GM13976 (cell line): ENCODE measurements at regions not wholly inside any gene's neighbourhood (a gene's known extent, or its start where the extent isn't known, plus 50 kb on each side); places are given as distances from the start of the nearest gene placed in this dataset.

Experiments used
- DNase-seq: peaks from one replicate; pipeline ENCODE4 v3.0.0; 2012; ENCODE audit warnings: low spot score
- in situ Hi-C: fragments of 300-500 bp; cut with MboI; formaldehyde crosslinking; loops from one replicate; pipeline ENCODE4 v1.12.0; 2022; ENCODE audit warnings: low sequenced_read_pairs, mixed read lengths, inconsistent platforms; ENCODE audit not compliant: unreplicated experiment
- TF ChIP-seq, protein P1 (sequence below): IDR thresholded peaks from 2 replicates; pipeline ENCODE4 v1.5.1; 2012; ENCODE audit warnings: borderline replicate concordance, mild to moderate bottlenecking; ENCODE audit not compliant: insufficient read depth; ENCODE audit errors: extremely low read depth, missing control alignments, control extremely low read depth

GRCh38 chr13:97798171-97798821 lies 155.2 kb upstream of the IPO5 start:
- in situ Hi-C loops = no loop called here
- DNase-seq = no peak
- TF ChIP-seq, protein P1, sequence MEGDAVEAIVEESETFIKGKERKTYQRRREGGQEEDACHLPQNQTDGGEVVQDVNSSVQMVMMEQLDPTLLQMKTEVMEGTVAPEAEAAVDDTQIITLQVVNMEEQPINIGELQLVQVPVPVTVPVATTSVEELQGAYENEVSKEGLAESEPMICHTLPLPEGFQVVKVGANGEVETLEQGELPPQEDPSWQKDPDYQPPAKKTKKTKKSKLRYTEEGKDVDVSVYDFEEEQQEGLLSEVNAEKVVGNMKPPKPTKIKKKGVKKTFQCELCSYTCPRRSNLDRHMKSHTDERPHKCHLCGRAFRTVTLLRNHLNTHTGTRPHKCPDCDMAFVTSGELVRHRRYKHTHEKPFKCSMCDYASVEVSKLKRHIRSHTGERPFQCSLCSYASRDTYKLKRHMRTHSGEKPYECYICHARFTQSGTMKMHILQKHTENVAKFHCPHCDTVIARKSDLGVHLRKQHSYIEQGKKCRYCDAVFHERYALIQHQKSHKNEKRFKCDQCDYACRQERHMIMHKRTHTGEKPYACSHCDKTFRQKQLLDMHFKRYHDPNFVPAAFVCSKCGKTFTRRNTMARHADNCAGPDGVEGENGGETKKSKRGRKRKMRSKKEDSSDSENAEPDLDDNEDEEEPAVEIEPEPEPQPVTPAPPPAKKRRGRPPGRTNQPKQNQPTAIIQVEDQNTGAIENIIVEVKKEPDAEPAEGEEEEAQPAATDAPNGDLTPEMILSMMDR = no peak

- no peak for DNase-seq
- TF ChIP-seq, protein P1 = no peak
- in situ Hi-C loops = no loop called here
Observed at GRCh38 chr13:97798836-97799235, 154.6 kb upstream of the IPO5 start.

- TF ChIP-seq, protein P1 = no peak
- in situ Hi-C loops = no loop called here
- DNase-seq = no peak
Observed at GRCh38 chr13:97802213-97802612, 151.3 kb upstream of the IPO5 start.

GRCh38 chr13:97809576-97809975 lies 143.9 kb upstream of the IPO5 start:
- in situ Hi-C loops = no loop called here

DNA sequence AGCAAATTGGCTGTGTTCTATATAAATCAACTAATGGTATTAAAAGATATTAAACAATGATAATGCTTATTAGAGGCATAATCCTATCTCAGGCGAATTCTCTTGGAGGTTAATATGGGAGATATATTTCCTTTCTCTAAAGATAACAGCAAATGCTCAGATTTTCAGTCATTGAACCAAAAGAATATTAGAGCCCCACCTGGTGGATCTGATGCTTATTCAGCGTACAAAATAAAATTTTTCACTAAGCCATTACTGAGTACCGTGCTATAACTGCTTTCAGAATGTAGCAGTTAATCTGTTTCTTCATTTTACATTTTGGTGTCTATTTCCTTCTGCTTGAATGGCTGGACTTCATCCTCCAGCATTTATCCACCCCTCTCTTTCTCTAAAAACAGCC lies 143.3 kb upstream of the IPO5 start:
- TF ChIP-seq, protein P1 = no peak
- DNase-seq = no peak

More at GRCh38 chr13:97809576-97809975, 143.9 kb upstream of the IPO5 start:
- TF ChIP-seq, protein P1 = no peak
- no peak for DNase-seq

DNA sequence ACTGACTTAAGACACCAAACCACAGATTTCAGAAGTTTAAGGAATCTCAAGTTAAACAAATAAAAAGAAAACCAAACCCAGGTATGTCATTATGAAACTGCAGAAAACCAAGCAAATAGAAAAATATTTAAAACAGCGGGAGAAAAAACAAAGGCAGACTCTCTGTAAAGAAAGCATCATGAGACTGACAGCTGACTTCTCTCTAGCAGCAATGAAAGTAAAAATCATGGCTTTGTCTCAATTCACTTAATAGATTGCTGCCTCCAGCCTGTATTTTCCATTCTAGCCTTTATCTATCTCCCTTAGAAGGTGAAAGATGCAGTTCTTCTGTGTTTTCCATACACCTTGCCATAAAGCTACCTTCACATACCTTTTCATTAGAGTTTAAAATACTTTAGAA lies 131.1 kb upstream of the IPO5 start:
- in situ Hi-C loops = no loop called here
- TF ChIP-seq, protein P1 = no peak
- DNase-seq = no peak

More for the DNA sequence above, 143.3 kb upstream of the IPO5 start:
- in situ Hi-C loops = no loop called here
